Muscle of leg (tissue), 3 donors: ENCODE measurements at regions not wholly inside any gene's neighbourhood (a gene's known extent, or its start where the extent isn't known, plus 50 kb on each side); places are given as distances from the start of the nearest gene placed in this dataset.

Experiments used
- DNase-seq: peaks from one replicate; pipeline ENCODE4 v3.0.0; 2013
- H3K27ac ChIP-seq: one replicate; pipeline ENCODE4 v1.5.1; 2013; ENCODE audit warnings: mild to moderate bottlenecking, low read length, control low read depth
- H3K27me3 ChIP-seq: one replicate; pipeline ENCODE4 v1.6.1; 2013; ENCODE audit warnings: low read length; ENCODE audit not compliant: control insufficient read depth, insufficient read depth
- H3K36me3 ChIP-seq: one replicate; pipeline ENCODE4 v1.6.1; 2013; ENCODE audit warnings: low read length; ENCODE audit not compliant: control insufficient read depth, insufficient read depth
- H3K4me1 ChIP-seq: one replicate; pipeline ENCODE4 v1.6.1; 2013; ENCODE audit warnings: low read length; ENCODE audit not compliant: control insufficient read depth, insufficient read depth
- H3K4me3 ChIP-seq: one replicate; pipeline ENCODE4 v1.5.1; 2013; ENCODE audit warnings: low read length, control low read depth
- H3K9me3 ChIP-seq: replicated peaks from 2 replicates; pipeline ENCODE4 v1.6.1; 2013; ENCODE audit warnings: low read depth, low read length; ENCODE audit not compliant: control insufficient read depth
- WGBS: methylation state at CpG from one replicate; pipeline ENCODE4 v1.1.5; 2013; ENCODE audit warnings: missing lambda C conversion rate; ENCODE audit not compliant: insufficient coverage; 5-methylcytosine and 5-hydroxymethylcytosine counted together

DNA sequence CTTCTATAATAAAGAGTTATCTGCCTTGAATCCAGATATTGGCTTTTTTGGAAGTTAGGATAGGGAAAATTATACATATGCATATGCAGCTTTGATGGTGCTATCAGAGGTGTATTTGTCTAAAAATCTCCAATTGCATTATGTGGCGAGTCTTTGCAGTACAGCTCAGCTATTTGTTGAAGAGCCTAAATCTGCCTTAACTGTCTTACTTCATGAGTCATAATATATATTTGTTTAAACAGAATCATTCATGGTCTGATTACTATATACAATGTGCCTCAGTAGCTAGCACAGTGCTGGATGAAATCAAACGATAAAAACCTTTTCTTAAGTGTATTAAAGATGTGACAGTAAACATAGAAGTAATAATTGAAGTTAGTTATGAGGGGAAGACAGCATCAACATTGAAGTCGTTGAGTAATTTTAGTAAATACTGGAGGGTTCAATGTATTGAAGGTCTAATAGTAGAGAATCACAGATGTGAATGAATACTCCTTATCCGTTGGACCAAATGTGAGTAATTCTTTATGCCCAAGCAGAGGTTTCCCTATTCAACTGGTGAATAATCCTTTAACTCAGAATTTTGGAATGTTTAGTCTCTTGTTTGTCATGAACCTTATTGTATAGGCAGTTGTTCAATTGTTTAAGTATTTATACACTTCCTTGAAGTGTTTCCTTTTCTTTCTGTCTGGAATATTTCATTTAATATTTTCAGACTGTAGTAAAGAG lies 74.8 kb upstream of the NAALADL2 start:
- DNase-seq = no peak
- H3K9me3 ChIP-seq = no peaks in the 10 kb centered on the region
- no peaks in the 10 kb centered on the region for H3K36me3 ChIP-seq
- no peak overlapping the region for H3K27ac ChIP-seq
- no peaks in the 10 kb centered on the region for H3K27me3 ChIP-seq
- 83% methylated on average over 1 of the region's 4 CpGs for WGBS
- no peaks in the 10 kb centered on the region for H3K4me1 ChIP-seq
- no peak overlapping the region for H3K4me3 ChIP-seq

DNA sequence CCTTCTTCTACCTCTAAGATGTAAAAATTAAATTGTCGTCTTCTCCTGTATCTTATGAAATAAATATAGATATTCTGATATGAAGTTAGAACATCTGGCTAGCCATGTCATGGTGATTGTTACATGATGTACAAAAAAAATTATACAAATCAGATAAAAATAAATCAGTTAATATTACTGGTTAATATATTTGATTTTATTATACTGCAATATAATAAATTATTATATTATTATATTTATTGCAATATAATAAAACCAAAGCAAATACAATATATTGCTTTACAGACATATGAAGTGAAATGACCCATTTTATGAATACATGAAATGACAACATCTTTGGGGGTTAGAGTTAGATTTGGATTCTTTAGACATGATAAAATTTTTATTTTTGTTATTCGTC lies 72.3 kb upstream of the NAALADL2 start:
- no peaks in the 10 kb centered on the region for H3K4me1 ChIP-seq
- no peaks in the 10 kb centered on the region for H3K9me3 ChIP-seq
- WGBS = no CpG with 5 or more reads among the region's 2 CpGs
- no peak for DNase-seq
- H3K4me3 ChIP-seq = no peak overlapping the region
- no peaks in the 10 kb centered on the region for H3K36me3 ChIP-seq
- H3K27me3 ChIP-seq = no peaks in the 10 kb centered on the region
- no peak overlapping the region for H3K27ac ChIP-seq

DNA sequence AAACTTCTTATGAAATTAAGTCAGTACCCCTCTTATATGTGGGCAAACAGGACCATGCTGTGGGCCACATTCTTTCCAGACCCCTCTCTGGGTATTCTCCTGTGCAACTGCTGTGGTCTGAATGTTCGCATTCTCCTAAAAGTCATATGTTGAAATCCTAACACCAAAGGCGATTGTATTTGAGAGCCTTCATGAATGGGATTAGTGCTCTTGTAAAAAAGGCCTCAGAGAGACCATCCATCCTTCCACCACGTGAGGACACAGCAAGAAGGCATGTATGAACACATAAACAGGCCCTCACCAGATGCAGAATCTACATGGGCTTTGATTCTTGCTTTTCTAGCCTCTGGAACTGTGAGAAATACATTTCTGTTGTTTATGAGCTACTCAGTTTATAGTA lies 68.0 kb upstream of the NAALADL2 start:
- no CpG with 5 or more reads among the region's 3 CpGs for WGBS

DNA sequence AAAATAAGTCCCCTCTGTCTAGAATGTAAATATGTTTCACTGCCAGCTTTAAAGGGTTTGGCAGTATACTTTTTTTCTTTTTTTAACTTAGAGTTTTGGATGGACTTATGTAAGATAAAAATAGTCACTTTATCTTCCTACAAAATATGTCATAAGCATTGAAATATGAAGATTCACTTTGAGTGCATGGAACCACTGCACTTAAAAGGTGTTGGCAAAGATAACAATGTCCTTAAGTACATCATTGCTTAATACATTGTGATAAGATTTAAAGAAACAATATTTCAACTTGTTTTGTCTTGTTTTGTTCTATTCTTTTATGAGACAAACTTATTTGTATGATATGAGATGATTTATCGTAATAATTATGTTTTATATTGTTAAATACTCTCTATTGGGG lies 66.3 kb upstream of the NAALADL2 start:
- DNase-seq = no peak
- Histone ChIP-seq H3K4me3 (no peak overlapping the region), H3K27me3 (no peaks in the 10 kb centered on the region), H3K36me3 (no peaks in the 10 kb centered on the region), H3K4me1 (no peaks in the 10 kb centered on the region), H3K9me3 (no peaks in the 10 kb centered on the region), H3K27ac (no peak overlapping the region)
- no CpG with 5 or more reads among the region's 1 CpG for WGBS

More for the DNA sequence above, 68.0 kb upstream of the NAALADL2 start:
- H3K27me3 ChIP-seq = no peaks in the 10 kb centered on the region
- no peaks in the 10 kb centered on the region for H3K4me1 ChIP-seq
- no peak overlapping the region for H3K27ac ChIP-seq
- no peak overlapping the region for H3K4me3 ChIP-seq
- no peaks in the 10 kb centered on the region for H3K36me3 ChIP-seq
- H3K9me3 ChIP-seq = no peaks in the 10 kb centered on the region
- no peak for DNase-seq
